ENCODE measurements at regions not wholly inside any gene's neighbourhood (a gene's known extent, or its start where the extent isn't known, plus 50 kb on each side); places are given as distances from the start of the nearest gene placed in this dataset.

DNA sequence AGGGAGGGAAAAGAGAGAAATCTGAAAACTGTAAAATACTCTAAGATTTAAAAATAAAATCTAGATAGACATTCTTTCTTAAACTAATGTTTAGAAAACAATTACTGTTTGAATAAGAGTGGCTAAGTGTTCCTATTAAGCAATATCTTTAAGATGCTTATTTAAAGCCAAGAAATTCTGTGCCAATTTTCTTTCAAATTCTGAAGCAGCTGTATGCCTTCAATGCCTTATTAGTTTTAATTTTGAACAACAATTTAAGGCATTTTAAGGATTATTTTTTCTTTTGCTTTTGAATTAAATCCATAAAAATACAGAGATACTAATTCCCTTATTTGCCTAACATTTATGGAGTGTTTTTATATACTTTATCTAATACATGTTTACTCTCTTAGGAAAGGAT lies 50.3 kb upstream of the KITLG start:
- TF ChIP-seq, protein P1, sequence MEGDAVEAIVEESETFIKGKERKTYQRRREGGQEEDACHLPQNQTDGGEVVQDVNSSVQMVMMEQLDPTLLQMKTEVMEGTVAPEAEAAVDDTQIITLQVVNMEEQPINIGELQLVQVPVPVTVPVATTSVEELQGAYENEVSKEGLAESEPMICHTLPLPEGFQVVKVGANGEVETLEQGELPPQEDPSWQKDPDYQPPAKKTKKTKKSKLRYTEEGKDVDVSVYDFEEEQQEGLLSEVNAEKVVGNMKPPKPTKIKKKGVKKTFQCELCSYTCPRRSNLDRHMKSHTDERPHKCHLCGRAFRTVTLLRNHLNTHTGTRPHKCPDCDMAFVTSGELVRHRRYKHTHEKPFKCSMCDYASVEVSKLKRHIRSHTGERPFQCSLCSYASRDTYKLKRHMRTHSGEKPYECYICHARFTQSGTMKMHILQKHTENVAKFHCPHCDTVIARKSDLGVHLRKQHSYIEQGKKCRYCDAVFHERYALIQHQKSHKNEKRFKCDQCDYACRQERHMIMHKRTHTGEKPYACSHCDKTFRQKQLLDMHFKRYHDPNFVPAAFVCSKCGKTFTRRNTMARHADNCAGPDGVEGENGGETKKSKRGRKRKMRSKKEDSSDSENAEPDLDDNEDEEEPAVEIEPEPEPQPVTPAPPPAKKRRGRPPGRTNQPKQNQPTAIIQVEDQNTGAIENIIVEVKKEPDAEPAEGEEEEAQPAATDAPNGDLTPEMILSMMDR (IDR thresholded peaks at IDR 0.05) = no peak
- TF ChIP-seq EZH2 (IDR thresholded peaks at IDR 0.05) = no peak
- TF ChIP-seq EZH2phosphoT487 (IDR thresholded peaks at IDR 0.05) = no peak
